HG03571 (cell line): ENCODE measurements at regions not wholly inside any gene's neighbourhood (a gene's known extent, or its start where the extent isn't known, plus 50 kb on each side); places are given as distances from the start of the nearest gene placed in this dataset.
"Not testable (repeated sequence)": the region's sequence is repeated elsewhere in the genome, so short reads cannot be mapped to it uniquely, and the experiment has no call there.

Experiments
- ATAC-seq: cut with Tn5 transposase; IDR thresholded peaks from one replicate; pipeline ENCODE4 v1.9.1; 2021; ENCODE audit not compliant: unreplicated experiment

DNA sequence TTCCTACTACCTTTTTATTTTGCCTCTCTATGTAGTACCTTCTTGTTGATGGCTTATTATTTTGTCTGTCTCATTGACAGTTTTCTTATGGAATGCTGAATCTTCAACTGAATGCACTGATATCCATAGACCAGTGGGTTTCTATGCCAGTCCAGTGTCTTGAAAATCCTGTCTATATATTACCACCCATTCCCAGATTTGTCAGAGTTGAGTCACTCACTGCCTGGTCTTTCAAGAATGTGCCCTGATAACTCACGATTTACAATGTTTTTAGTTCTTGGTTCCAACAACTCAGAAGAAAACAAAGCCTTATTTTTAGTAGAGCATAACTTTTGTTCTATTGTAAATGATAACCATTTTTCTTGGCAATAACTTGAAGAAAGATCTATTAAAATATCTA is 606.0 kb upstream of the PITX2 start:
- ATAC-seq: no peak

DNA sequence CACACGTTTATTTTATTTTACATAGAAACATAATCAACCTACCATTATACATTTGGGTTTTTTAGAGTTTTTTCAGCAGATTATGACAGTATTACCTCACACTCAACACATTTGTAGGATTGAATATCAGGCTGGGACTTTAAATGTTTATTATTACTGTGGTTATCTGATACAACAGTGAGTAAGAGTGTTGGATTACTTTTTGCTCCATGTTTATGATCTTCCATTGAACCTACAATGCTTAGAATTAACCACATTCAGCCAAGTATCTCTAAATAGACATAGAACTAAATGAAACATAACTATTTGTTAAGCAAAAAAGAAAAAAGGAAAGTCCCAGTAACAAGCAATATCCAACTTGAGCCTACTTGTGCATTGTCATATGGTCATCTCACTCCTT is 607.4 kb upstream of the PITX2 start:
- no peak for ATAC-seq

- ATAC-seq: no peak
Observed at GRCh38 chr4:111231281-111231680, 608.4 kb upstream of the PITX2 start.

- no peak for ATAC-seq
Observed at GRCh38 chr4:111234939-111235338, 612.1 kb upstream of the PITX2 start.

DNA sequence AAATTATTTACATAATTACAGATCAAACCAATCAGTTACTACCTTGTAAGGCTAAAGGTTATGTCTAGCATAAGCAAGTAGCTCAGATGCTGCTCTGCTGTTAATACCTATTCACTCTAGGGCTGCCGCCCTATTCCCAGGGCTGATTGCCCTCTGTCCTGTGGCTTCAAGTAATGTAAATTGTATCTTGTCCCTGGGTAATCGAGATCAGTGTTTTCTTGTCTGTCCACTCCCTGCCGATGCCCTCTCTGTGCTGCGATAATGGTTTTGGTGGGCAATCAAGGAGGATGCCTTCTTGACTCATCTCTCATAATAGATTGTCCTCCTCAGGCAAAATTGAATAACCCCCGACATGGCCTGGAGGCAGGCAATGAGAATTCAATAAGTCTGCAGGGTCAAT is 641.0 kb upstream of the PITX2 start:
- ATAC-seq: no peak

- no peak for ATAC-seq
Observed at GRCh38 chr4:111266937-111267336, 644.1 kb upstream of the PITX2 start.

DNA sequence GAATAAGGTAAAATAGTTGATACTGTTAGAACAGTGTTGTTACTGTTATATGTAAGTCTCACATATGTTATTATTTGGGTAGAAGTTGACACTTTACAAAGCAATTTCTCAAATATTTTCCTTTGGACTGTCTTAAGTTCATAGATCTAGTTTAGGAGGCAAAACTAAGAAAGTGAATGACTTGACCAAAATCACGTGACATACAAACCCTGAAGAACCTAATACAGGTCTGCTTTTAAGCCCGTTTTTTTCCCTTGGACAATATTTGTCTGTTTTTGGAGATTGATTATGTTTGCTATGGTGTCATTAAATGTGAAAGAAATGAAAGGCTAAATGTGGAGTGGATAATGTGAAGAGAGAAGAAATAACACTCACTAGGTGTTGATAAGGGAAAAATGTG is 644.9 kb upstream of the PITX2 start:
- ATAC-seq: no peak

DNA sequence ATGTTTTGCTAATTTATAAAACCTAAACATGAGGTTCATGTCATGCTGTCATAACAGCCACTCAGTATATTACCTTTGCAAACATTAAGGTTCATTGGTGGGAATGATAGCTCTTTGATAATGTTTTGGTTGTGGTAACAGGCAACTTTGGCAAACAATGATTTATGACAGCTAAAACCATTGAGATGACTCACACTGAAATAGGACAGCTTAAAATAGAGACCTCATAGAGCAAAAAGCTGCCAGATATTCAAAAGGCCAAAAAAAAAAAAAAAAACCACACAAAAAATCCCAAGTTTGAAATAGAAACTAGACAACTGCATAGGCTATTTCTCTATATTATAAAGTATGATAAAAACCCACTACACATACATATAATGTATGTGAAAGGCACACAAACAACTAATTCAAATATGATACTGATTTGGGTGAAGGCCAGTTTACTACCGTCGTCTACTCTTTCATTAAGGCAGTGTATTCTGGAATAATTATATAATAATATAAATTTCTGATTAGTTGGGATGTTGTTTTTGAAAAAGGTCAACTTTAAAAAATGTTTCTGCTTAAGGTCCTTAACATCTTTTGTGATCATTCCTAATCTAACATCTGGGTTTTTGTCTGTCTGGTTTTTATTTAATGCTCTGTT is 646.0 kb upstream of the PITX2 start:
- ATAC-seq: no peak

DNA sequence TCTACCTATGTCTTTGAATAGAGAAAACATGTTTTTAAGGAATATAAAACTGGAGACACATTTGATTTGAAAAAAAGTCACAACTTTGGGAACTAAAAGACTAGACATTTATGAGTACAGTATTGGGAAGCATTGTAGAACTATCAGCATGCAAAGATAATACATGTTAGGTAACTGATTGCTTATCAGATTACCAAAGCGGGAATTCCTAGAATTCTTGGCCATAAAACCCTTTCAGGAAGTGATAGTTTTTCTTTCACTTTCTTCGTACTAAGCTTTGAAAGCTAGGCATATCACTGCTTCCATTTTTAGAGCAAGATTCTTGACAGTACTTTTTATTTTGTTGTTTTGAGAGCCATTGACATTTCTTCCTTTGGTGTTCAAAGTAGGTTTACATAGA is 646.6 kb upstream of the PITX2 start:
- no peak for ATAC-seq

GRCh38 chr4:111274060-111274459 is 651.2 kb upstream of the PITX2 start:
- ATAC-seq: no peak

GRCh38 chr4:111274486-111274885 is 651.6 kb upstream of the PITX2 start:
- no peak for ATAC-seq

- no peak for ATAC-seq
Observed at GRCh38 chr4:111281219-111281618, 658.3 kb upstream of the PITX2 start.

DNA sequence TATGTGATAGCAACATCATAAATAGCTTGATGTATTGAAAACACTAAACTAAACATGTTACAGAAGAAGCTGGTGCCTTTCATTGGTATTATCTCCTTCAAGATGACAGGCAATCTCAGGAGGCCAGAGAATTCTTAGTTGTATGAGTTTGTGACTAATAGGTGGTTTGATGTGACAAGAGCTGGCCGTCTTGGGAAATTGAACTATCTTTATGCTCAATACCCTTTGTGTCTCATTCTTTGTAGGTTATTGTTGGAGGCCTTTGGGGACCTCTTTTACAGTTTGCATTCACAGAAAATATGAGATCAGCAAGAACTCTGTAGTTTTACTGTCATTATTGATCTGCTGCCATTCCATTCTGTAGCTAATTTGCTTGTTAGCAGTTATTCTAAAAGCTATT is 659.2 kb upstream of the PITX2 start:
- no peak for ATAC-seq

DNA sequence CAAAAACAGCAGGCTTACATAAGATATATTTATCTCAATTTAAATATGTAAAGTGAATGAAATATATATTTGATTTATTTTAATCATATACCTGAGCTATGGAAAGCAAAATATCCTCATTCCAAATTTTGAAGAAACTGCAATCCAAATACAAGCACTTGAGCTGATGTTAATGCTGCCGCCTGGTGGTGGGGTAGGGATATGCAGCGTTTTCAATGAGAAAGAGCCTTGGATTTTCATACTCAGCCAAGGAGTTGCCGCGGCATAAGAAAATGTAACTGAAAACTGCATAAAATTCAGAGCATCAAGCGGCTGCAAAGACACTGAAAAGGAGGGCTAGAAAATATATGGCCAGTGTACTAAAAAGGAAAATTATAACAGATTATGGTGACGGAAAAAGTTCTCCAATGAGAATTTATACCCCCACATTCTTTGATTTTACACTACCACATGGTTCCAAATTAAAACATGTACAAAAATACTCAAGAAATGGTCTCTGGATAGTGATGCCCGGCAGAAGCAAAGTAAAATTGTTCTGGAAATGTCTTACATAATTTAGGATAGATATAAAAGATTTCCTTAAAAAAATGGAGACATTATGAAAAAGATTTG is 660.3 kb upstream of the PITX2 start:
- ATAC-seq: no peak

DNA sequence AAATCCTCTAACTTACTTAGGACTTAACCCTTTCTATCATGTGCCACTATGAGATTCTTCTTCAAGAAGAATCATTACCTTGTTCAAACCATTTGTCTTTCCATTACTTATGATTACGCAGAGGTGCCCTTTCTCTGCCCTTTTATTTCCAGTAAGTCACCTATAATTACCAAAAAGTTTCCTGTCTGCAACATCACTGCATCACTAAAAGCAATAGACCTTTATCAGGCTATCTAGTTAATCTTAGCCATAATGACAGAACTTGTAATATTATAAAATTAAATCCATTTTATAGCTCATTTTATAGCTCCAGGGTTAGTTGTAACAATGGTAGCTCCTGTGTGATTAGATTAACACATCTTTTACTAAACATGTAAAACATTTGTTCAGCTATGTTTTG is 673.6 kb upstream of the PITX2 start:
- ATAC-seq: no peak

DNA sequence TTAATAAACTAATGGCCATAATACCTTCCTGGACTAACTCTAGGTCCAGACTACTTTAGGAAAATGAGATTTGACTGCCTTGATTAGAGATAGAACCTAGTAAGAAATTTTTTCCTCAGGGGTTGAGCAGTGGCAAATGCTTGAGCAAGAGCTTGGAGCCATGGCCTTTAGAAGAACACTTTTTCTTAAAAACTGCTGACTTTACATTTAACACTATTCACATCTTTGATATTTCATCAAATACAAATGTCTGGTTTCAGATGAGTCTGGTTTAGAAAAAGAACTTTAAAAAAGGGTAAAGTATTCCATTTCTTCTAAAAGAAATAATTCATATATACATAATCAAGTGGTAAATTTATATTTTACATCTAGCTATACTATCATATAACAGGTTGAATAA is 680.9 kb upstream of the PITX2 start:
- ATAC-seq: no peak

GRCh38 chr4:111323496-111323895 is 700.6 kb upstream of the PITX2 start:
- no peak for ATAC-seq

GRCh38 chr4:111323916-111324315 is 701.0 kb upstream of the PITX2 start:
- no peak for ATAC-seq

DNA sequence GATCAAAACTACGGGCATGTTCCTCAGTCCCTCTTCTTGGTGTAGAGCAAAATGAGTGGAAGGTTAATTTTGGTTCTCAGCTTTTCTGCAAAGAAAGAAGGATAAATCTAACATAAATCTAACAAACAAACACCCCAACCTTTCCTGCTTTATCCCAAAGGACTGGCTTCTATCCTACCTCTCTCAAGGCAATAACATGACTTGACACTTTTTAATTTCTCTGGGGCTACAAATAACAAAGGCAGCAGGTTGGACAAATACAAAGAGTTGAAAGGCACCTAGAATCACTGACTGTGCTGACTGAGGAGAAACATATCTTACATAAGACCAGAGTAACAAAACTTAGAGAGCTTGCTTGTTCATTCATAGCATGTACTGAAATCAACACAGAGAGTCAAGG is 703.6 kb upstream of the PITX2 start:
- ATAC-seq: no peak

DNA sequence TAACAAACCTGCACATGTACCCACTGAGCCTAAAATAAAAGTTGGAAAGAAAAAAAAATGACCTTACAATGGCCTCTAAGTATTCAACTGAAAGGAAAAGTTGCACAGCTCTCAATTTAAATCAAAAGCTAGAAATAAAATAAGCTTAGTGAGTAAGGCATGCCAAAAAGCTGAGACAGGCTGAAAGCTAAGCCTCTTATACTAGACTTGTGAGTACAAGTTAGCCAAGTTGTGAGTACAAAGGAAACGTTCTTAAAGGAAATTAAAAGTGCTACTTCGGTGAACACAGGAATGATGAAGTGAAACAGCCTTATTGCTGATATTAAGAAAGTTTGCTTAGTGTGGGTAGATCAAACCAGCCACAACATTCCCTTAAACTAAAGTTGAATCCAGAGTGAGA is 707.9 kb upstream of the PITX2 start:
- ATAC-seq: no peak

GRCh38 chr4:111334361-111334760 is 711.5 kb upstream of the PITX2 start:
- no peak for ATAC-seq

DNA sequence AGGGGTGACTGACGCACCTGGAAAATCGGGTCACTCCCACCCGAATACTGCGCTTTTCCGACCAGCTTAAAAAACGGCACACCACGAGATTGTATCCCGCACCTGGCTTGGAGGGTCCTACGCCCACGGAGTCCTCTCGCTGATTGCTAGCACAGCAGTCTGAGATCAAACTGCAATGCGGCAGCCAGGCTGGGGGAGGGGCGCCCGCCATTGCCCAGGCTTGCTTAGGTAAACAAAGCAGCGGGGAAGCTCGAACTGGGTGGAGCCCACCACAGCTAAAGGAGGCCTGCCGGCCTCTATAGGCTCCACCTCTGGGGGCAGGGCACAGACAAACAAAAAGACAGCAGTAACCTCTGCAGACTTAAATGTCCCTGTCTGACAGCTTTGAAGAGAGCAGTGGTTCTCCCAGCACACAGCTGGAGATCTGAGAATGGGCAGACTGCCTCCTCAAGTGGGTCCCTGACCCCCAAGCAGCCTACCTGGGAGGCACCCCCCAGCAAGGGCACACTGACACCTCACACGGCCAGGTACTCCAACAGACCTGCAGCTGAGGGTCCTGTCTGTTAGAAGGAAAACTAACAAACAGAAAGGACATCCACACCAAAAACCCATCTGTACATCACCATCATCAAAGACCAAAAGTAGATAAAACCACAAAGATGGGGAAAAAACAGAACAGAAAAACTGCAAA is 714.5 kb upstream of the PITX2 start:
- ATAC-seq: not testable (repeated sequence)

DNA sequence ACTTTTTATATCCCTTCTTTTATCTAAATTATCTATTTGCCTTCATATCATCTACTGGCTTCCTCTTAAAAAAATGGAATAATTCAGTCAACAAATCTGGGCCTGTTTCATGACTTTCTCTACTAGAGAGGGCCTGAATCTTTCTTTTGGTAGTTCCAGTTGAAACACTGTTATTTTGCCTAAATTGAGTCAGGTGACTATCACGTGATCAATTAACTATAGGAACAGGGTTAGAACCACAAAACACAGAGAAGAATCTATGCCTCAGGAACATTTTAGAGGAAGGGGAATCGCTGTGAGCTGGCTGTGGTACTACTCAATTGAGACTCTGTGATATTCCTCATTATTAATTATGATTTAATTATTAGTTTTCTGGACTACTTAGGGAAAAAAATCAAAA is 736.7 kb upstream of the PITX2 start:
- no peak for ATAC-seq
